ENCODE measurements at regions not wholly inside any gene's neighbourhood (a gene's known extent, or its start where the extent isn't known, plus 50 kb on each side); places are given as distances from the start of the nearest gene placed in this dataset.
"Not testable (repeated sequence)": the region's sequence is repeated elsewhere in the genome, so short reads cannot be mapped to it uniquely, and the experiment has no call there.

- not testable (repeated sequence) for DNase-seq (ENCODE audit: low read depth in 2 of 3, low spot score in 2 of 3)
Measured at GRCh38 chr9:129296195-129296594, 118.1 kb upstream of the IER5L start.

GRCh38 chr9:129291041-129291501 lies 113.0 kb upstream of the IER5L start:
- DNase-seq (ENCODE audit: low read depth in 2 of 3, low spot score in 2 of 3) = no peak

- no peak for DNase-seq (ENCODE audit: low read depth in 2 of 3, low spot score in 2 of 3)
Measured at GRCh38 chr9:129290606-129291005, 112.5 kb upstream of the IER5L start.

- DNase-seq (ENCODE audit: low read depth in 2 of 3, low spot score in 2 of 3) = no peak
Measured at GRCh38 chr9:129289883-129290282, 111.8 kb upstream of the IER5L start.

- DNase-seq (ENCODE audit: low read depth in 2 of 3, low spot score in 2 of 3) = no peak
Measured at GRCh38 chr9:129289131-129289731, 111.2 kb upstream of the IER5L start.

- no peak for DNase-seq (ENCODE audit: low read depth in 2 of 3, low spot score in 2 of 3)
Measured at GRCh38 chr9:129287619-129288305, 109.7 kb upstream of the IER5L start.

- no peak for DNase-seq (ENCODE audit: low read depth in 2 of 3, low spot score in 2 of 3)
Measured at GRCh38 chr9:129285979-129286772, 108.1 kb upstream of the IER5L start.

GRCh38 chr9:129285382-129285781 lies 107.3 kb upstream of the IER5L start:
- no peak for DNase-seq (ENCODE audit: low read depth in 2 of 3, low spot score in 2 of 3)

GRCh38 chr9:129284607-129285291 lies 106.7 kb upstream of the IER5L start:
- DNase-seq (ENCODE audit: low read depth in 2 of 3, low spot score in 2 of 3) = no peak

- no peak for DNase-seq (ENCODE audit: low read depth in 2 of 3, low spot score in 2 of 3)
Measured at GRCh38 chr9:129283705-129284606, 105.9 kb upstream of the IER5L start.

GRCh38 chr9:129283291-129283691 lies 105.2 kb upstream of the IER5L start:
- no peak for DNase-seq (ENCODE audit: low read depth in 2 of 3, low spot score in 2 of 3)

GRCh38 chr9:129282731-129283211 lies 104.7 kb upstream of the IER5L start:
- DNase-seq (ENCODE audit: low read depth in 2 of 3, low spot score in 2 of 3) = no peak

- DNase-seq (ENCODE audit: low read depth in 2 of 3, low spot score in 2 of 3) = no peak
Measured at GRCh38 chr9:129282272-129282671, 104.2 kb upstream of the IER5L start.

GRCh38 chr9:129281506-129282145 lies 103.6 kb upstream of the IER5L start:
- no peak for DNase-seq (ENCODE audit: low read depth in 2 of 3, low spot score in 2 of 3)

GRCh38 chr9:129280623-129281271 lies 102.7 kb upstream of the IER5L start:
- DNase-seq (ENCODE audit: low read depth in 2 of 3, low spot score in 2 of 3) = no peak

- DNase-seq (ENCODE audit: low read depth in 2 of 3, low spot score in 2 of 3) = no peak
Measured at GRCh38 chr9:129280236-129280622, 102.2 kb upstream of the IER5L start.

GRCh38 chr9:129278391-129279237 lies 100.6 kb upstream of the IER5L start:
- DNase-seq (ENCODE audit: low read depth in 2 of 3, low spot score in 2 of 3) = no peak

GRCh38 chr9:129276486-129277230 lies 98.6 kb upstream of the IER5L start:
- DNase-seq (ENCODE audit: low read depth in 2 of 3, low spot score in 2 of 3) = no peak

Data from activated CD8-positive, alpha-beta memory T cell treated with anti-CD3 and anti-CD28 coated beads for 48 hours (primary cell).